ENCODE measurements at regions not wholly inside any gene's neighbourhood (a gene's known extent, or its start where the extent isn't known, plus 50 kb on each side); places are given as distances from the start of the nearest gene placed in this dataset.

- H3K27ac Mint-ChIP-seq (ENCODE audit: unreplicated experiment): no peak overlapping the region
- TF ChIP-seq CTCF (IDR thresholded peaks at IDR 0.05; ENCODE audit: unreplicated experiment): no peak
- H3K4me1 Mint-ChIP-seq (ENCODE audit: unreplicated experiment): peaks cover 4% of the 10 kb centered on the region
- no peak for DNase-seq (ENCODE audit: low spot score)
- no peaks in the 10 kb centered on the region for H3K36me3 Mint-ChIP-seq (ENCODE audit: low read depth, unreplicated experiment)
- H3K4me3 Mint-ChIP-seq (ENCODE audit: unreplicated experiment): no peak overlapping the region
- H3K27me3 Mint-ChIP-seq (ENCODE audit: unreplicated experiment): no peaks in the 10 kb centered on the region
- H3K9me3 Mint-ChIP-seq (ENCODE audit: unreplicated experiment): no peaks in the 10 kb centered on the region
Measured at GRCh38 chr13:73429701-73430100, 370.9 kb downstream of the KLF5 start.

GRCh38 chr13:73428706-73429105 is 369.9 kb downstream of the KLF5 start:
- Mint-ChIP-seq H3K27ac (ENCODE audit: unreplicated experiment) (no peak overlapping the region), H3K36me3 (ENCODE audit: low read depth, unreplicated experiment) (no peaks in the 10 kb centered on the region), H3K9me3 (ENCODE audit: unreplicated experiment) (no peaks in the 10 kb centered on the region), H3K4me3 (ENCODE audit: unreplicated experiment) (no peak overlapping the region), H3K27me3 (ENCODE audit: unreplicated experiment) (no peaks in the 10 kb centered on the region), H3K4me1 (ENCODE audit: unreplicated experiment) (peaks cover 4% of the 10 kb centered on the region)
- no peak for DNase-seq (ENCODE audit: low spot score)
- no peak for TF ChIP-seq CTCF (IDR thresholded peaks at IDR 0.05; ENCODE audit: unreplicated experiment)

GRCh38 chr13:73428137-73428536 is 369.3 kb downstream of the KLF5 start:
- peaks cover 4% of the 10 kb centered on the region for H3K4me1 Mint-ChIP-seq (ENCODE audit: unreplicated experiment)
- no peak overlapping the region for H3K4me3 Mint-ChIP-seq (ENCODE audit: unreplicated experiment)
- no peak overlapping the region for H3K27ac Mint-ChIP-seq (ENCODE audit: unreplicated experiment)

GRCh38 chr13:73422973-73423372 is 364.2 kb downstream of the KLF5 start:
- no peaks in the 10 kb centered on the region for H3K4me1 Mint-ChIP-seq (ENCODE audit: unreplicated experiment)
- H3K27me3 Mint-ChIP-seq (ENCODE audit: unreplicated experiment): no peaks in the 10 kb centered on the region
- H3K36me3 Mint-ChIP-seq (ENCODE audit: low read depth, unreplicated experiment): no peaks in the 10 kb centered on the region
- DNase-seq (ENCODE audit: low spot score): no peak
- no peaks in the 10 kb centered on the region for H3K9me3 Mint-ChIP-seq (ENCODE audit: unreplicated experiment)
- no peak overlapping the region for H3K4me3 Mint-ChIP-seq (ENCODE audit: unreplicated experiment)
- TF ChIP-seq CTCF (IDR thresholded peaks at IDR 0.05; ENCODE audit: unreplicated experiment): no peak
- H3K27ac Mint-ChIP-seq (ENCODE audit: unreplicated experiment): no peak overlapping the region

More at GRCh38 chr13:73428137-73428536, 369.3 kb downstream of the KLF5 start:
- no peak for TF ChIP-seq CTCF (IDR thresholded peaks at IDR 0.05; ENCODE audit: unreplicated experiment)
- no peaks in the 10 kb centered on the region for H3K9me3 Mint-ChIP-seq (ENCODE audit: unreplicated experiment)
- no peaks in the 10 kb centered on the region for H3K27me3 Mint-ChIP-seq (ENCODE audit: unreplicated experiment)
- no peaks in the 10 kb centered on the region for H3K36me3 Mint-ChIP-seq (ENCODE audit: low read depth, unreplicated experiment)
- no peak for DNase-seq (ENCODE audit: low spot score)

GRCh38 chr13:73421310-73421912 is 362.6 kb downstream of the KLF5 start:
- no peaks in the 10 kb centered on the region for H3K4me1 Mint-ChIP-seq (ENCODE audit: unreplicated experiment)
- H3K27ac Mint-ChIP-seq (ENCODE audit: unreplicated experiment): no peak overlapping the region
- no peak for TF ChIP-seq CTCF (IDR thresholded peaks at IDR 0.05; ENCODE audit: unreplicated experiment)
- H3K27me3 Mint-ChIP-seq (ENCODE audit: unreplicated experiment): no peaks in the 10 kb centered on the region
- H3K9me3 Mint-ChIP-seq (ENCODE audit: unreplicated experiment): no peaks in the 10 kb centered on the region
- no peak for DNase-seq (ENCODE audit: low spot score)
- H3K4me3 Mint-ChIP-seq (ENCODE audit: unreplicated experiment): no peak overlapping the region
- H3K36me3 Mint-ChIP-seq (ENCODE audit: low read depth, unreplicated experiment): no peaks in the 10 kb centered on the region

Data from endothelial cell (in vitro differentiated cells).